Stimulated activated CD4-positive, alpha-beta T cell treated with anti-CD3 and anti-CD28 coated beads, TNF-alpha, amount 100 ng/mL, for 24 hours (primary cell): ENCODE measurements at regions not wholly inside any gene's neighbourhood (a gene's known extent, or its start where the extent isn't known, plus 50 kb on each side); places are given as distances from the start of the nearest gene placed in this dataset.

Source experiments
- DNase-seq, 3 experiments: peaks; one replicate each; pipeline ENCODE4 v3.0.0-alpha.2; 2020; ENCODE audit warnings: low read depth in 3 of 3

DNA sequence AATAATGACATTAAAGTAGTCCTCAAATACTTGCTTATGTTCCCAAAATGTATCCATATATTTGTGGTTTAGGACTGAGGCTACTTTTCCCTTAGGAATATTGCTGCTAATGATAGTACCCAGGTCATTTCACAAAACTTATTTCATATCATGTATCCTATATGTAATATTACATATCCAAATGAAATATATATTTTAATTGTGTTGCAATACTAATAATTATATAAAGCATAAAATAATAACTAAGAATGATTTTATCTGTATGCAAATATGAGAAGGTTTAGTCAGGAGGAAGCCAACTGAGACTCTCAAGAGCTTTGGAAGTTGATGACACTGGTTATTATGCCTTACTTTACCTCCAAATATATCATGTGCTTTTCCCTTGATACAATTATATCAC is 231.5 kb upstream of the KLF14 start:
- no peak for DNase-seq

DNA sequence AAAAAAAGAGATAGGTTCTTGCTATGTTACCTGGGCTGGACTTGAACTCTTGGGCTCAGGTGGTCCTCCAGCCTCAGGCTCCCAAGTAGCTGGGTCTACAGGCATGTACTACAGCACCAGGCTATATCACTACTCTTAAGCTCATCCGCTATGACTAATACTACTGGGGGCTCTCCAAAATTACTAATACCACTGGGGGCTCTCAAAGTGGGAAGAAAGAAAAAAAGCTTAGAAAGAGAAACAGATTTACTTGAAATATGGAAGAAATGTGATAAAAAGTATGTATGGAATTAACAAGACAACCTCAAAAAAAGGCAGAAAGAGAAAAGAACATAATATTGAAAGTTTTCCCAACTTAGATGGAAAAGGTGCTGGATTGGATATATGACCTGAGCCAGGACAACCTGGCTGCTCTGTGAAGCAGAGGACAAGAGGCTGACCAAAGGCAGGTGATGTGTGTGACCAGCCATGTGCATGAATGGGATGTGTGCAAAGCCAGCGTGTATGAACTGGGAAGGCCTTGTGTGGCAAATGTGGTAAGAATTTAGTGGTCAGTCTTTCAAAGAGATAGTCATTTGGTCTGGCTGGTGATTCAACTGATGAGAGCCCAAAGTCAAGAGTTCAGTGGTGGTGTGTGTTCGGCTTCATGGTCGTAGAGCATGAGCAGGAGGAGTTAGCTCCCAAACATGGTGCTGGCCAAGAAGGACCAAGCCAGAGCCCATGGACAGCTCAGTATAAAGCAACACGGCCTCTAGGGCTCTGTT is 232.4 kb upstream of the KLF14 start:
- no peak for DNase-seq

DNA sequence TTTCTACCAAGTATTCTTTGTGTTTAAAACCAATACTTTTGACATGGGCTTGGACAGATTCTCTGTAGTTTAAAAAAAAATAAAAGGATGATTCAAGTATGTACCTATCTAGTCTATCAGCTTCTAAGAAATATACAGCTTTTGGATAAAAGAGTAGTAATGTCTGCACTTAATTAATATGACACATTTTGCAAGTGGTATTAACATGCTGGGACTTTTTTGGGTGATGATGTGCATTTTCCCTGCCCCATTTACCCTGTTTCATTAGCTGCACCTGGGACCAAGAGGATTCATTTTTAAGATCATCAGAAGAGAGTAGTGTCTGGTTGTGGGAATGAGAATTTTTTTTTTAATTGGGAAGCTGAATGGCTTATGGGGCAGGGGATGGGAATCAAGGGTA is 236.2 kb upstream of the KLF14 start:
- DNase-seq: no peak

- DNase-seq: no peak
Measured at GRCh38 chr7:130970696-130971095, 236.7 kb upstream of the KLF14 start.

GRCh38 chr7:130971297-130971696 is 237.3 kb upstream of the KLF14 start:
- peak in 2 of 3 experiments; percentile 57 to 72 for DNase-seq

- no peak for DNase-seq
Measured at GRCh38 chr7:130972201-130972600, 238.2 kb upstream of the KLF14 start.

- DNase-seq: no peak
Measured at GRCh38 chr7:130973637-130974036, 239.6 kb upstream of the KLF14 start.

GRCh38 chr7:130974169-130974568 is 240.2 kb upstream of the KLF14 start:
- no peak for DNase-seq

GRCh38 chr7:130974794-130975193 is 240.8 kb upstream of the KLF14 start:
- no peak for DNase-seq

GRCh38 chr7:130975731-130976130 is 241.7 kb upstream of the KLF14 start:
- no peak for DNase-seq

DNA sequence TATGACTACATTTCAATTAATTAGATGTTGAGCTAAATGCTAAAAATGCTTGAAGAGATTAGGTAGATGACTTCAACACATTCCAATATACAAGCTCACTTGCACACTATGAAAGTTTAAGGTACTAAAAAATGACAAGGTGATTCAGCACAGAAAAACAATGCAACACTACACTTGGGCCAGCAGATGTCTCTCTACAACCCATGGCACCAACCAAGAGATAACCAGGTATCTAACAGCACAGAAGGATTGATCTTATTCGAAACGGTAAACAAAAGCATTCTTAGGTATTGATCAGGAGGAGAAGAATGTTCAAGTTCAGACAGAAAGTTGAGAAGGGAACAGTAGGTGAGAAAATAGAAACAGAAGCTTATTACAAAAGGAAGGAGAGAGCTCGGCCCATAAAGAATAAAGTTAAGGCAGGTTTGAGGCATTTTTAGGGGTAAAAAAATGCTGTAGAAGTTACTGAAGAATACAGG is 248.2 kb upstream of the KLF14 start:
- DNase-seq: no peak

DNA sequence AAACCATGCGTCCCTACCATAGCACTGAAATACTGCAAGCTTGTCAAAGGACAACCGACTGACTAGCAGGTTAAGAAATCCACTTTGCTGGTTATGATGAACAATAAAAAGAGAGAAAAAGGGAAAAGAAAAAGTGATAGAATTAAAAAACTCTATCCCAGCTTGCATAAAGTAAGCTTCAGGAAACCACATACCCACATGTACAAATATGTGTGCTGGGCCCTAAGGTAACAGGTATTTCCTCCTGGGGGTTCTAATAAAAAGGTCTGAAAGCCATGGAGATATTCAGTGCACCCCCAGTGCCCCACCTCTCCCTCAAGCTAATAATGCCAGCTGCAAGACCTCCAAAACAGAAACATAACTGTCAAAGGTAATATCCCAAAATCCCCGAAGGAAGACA is 248.6 kb upstream of the KLF14 start:
- DNase-seq: no peak

- DNase-seq: no peak
Measured at GRCh38 chr7:130985361-130985760, 251.4 kb upstream of the KLF14 start.

DNA sequence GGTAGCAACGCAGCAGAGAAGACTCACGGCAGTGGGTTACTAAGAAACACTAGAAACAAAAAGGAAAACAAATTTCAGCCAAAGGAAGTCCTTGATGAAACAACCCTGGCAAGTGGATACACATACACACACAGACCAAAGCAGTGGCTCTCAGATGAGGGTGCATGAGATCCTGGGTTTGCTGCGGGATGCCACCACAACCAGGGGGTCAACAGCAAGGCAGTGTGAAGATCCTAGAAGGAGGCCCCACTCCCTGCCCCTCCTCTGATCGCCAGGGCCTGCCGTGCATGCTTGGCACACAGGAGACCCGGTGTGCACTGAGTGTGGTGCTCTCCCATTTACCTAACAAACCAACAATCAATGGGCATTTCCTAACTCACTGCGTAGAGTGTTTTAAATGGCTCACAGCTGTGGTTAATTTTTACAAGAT is 252.3 kb upstream of the KLF14 start:
- no peak for DNase-seq

DNA sequence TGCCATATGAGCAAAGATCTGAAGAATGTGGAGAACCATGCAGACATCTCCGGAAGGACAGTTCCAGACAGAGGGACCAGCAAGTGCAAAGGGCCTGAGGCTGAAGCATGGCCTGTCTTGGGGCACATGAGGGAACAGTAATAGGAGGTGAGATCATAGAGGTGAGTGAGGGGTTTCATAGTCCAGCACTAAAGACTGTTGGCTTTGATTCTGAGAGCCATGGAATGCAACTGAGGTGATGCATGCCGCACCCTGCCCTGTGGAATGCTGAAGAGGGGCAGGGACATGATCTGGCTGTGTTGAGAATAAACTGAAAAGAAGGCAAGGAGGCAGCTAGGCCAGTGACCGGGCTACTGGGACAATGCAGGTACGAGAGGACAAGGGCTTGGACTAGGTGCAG is 253.1 kb upstream of the KLF14 start:
- no peak for DNase-seq

GRCh38 chr7:130988443-130988842 is 254.4 kb upstream of the KLF14 start:
- no peak for DNase-seq

DNA sequence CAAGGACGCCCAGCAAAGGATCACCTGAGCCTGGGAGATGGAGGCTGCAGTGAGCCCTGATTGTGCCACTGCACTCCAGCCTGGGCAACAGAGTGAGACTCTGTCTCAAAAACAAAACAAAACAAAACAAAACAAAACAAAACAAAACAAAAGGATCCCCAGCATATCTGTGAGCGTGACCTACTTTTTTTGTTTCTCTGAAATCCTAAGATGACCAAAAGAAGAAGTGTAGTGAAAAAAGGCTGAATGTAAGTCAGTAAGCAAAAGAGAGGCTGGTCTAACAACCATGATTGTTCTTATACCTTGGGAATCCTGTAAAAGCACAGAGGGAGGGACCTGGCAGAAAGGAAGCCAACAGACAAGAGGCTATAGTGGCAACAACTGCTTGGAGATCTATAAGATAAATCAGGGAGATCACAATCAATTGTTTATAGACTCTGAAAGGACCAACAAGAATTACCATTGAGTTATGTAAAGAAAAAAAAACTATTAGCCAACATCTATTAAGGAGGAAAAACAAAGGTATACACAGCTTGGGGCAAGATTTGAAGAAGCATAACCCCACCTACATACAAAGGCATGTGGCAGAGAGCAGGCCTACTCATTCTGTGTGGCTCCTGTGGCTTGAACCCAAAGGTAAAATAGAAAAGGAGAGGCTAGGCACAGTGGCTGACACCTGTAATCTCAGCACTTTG is 255.2 kb upstream of the KLF14 start:
- DNase-seq: no peak

DNA sequence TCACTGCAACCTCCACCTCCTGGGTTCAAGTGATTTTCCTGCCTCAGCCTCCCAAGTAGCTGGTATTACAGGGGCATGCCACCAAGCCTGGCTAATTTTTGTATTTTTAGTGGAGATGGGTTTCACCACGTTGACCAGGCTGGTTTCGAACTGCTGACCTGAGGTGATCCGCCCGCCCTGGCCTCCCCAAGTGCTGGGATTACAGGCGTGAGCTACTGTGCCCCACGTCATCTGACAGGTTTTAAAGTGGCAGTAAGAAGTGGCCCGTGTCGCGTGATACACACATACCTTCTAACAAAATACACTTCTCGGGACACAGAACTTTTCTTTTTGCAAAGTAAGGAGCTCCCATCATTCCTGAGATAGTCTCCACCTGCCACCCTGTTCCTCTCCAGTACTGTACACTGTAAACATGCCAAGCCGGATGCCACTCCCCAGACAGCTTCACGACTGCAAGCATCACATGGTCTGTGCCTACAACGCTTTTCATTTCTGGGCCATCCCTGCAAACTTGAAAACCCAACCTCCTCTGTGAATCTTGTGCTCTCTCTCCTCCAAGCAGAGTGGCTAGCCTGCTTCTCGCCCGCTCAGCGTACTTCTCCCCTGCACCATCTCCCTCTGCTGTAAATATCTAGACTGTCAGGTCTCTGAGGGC is 256.3 kb upstream of the KLF14 start:
- DNase-seq: no peak

- DNase-seq: no peak
Measured at GRCh38 chr7:130993671-130994365, 259.8 kb upstream of the KLF14 start.

DNA sequence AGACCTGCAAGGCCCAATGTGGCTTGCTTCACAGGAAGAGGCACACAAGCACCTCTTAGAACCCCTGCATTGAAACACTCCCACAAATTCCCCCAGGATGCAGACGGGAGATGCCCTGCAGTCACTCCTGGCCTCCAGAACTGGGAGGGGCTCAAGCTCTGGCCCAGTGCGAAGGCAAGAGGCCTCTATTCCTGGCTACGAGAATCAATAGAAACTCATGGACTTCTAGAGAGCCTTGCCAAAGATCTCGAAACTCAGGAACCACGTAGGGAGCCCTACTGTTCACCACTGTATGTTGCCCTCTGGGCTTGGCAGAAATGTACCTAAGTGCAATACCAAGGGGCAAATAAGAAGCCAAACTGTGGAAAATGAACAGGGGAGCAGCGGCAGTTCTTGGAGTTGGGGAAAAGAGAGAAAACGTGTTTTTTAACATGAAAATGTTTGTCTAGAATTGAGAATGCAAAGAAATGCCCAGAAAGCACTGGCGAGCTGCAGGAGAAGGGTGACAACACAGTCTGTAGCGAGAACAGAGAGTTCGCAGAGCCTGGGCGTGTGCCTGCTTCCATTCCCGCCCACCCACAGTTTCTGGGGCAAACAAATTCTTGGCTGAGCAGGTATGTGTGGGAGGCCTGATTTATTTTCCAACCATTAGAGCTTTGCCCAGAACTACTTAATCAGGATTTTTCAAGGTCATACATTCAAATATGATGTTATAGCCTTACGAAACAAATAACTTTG is 260.5 kb upstream of the KLF14 start:
- no peak for DNase-seq
